RWPE1 (cell line): ENCODE measurements at regions not wholly inside any gene's neighbourhood (a gene's known extent, or its start where the extent isn't known, plus 50 kb on each side); places are given as distances from the start of the nearest gene placed in this dataset.

Source experiments
- CTCF ChIA-PET: fragments of 350-600 bp; sonication (Branson Sonifier 250); formaldehyde crosslinking; extraction: SDS; loops from one replicate; lab custom pipeline; 2021; lab: Yijun Ruan, JAX
- POLR2A ChIA-PET: fragments of 400-600 bp; formaldehyde crosslinking; extraction: SDS; loops from one replicate; lab custom pipeline; 2020; ENCODE audit warnings: antibody characterized with exemption; ENCODE audit not compliant: low non-redundant PET; lab: Yijun Ruan, JAX
- DNase-seq: peaks from one replicate; pipeline ENCODE4 v3.0.0; 2012; ENCODE audit warnings: low spot score
- H3K27ac ChIP-seq: fragments of 450-650 bp; 2 replicates; pipeline ENCODE4 v1.5.1; 2017
- CTCF ChIP-seq: fragments of 450-650 bp; conservative IDR thresholded peaks from 2 replicates; pipeline ENCODE4 v1.5.1; 2017; ENCODE audit warnings: low read depth, mild to moderate bottlenecking

GRCh38 chr14:36057452-36058116, 118.9 kb downstream of the PTCSC3 start:
- ChIA-PET CTCF (no interaction called here), POLR2A (no interaction called here)
- no peak overlapping the region for H3K27ac ChIP-seq
- peak; percentile 71 for DNase-seq
- TF ChIP-seq CTCF: no peak

- no peak for TF ChIP-seq CTCF
- ChIA-PET POLR2A (no interaction called here), CTCF (no interaction called here)
- DNase-seq: no peak
- no peak overlapping the region for H3K27ac ChIP-seq
Observed at GRCh38 chr14:36056845-36057244, 119.7 kb downstream of the PTCSC3 start.

- DNase-seq: no peak
- TF ChIP-seq CTCF: no peak
- H3K27ac ChIP-seq: no peak overlapping the region
- POLR2A ChIA-PET: no interaction called here
- CTCF ChIA-PET: no interaction called here
Observed at GRCh38 chr14:36055681-36056225, 120.8 kb downstream of the PTCSC3 start.

- no peak overlapping the region for H3K27ac ChIP-seq
- DNase-seq: no peak
- POLR2A ChIA-PET: no interaction called here
- no peak for TF ChIP-seq CTCF
- CTCF ChIA-PET: no interaction called here
Observed at GRCh38 chr14:36055052-36055378, 121.5 kb downstream of the PTCSC3 start.

GRCh38 chr14:36054353-36055051, 122.0 kb downstream of the PTCSC3 start:
- no peak overlapping the region for H3K27ac ChIP-seq
- ChIA-PET POLR2A (no interaction called here), CTCF (interaction anchor here (0.5 kb wide), 1 partner anchor 15 kb away, joined by 3 read pairs; no protein-coding TSS in a partner anchor)
- DNase-seq: no peak
- no peak for TF ChIP-seq CTCF

GRCh38 chr14:36052681-36053080, 123.8 kb downstream of the PTCSC3 start:
- ChIA-PET CTCF (interaction anchor here (0.6 to 1.6 kb wide), 2 partner anchors 17 to 992 kb away, joined by 3 to 5 read pairs; no protein-coding TSS in a partner anchor), POLR2A (no interaction called here)
- TF ChIP-seq CTCF: no peak
- no peak overlapping the region for H3K27ac ChIP-seq
- DNase-seq: no peak
